HL-60 (cell line): ENCODE measurements at regions not wholly inside any gene's neighbourhood (a gene's known extent, or its start where the extent isn't known, plus 50 kb on each side); places are given as distances from the start of the nearest gene placed in this dataset.

Experiments used
- POLR2AphosphoS5 ChIP-seq: IDR thresholded peaks from 2 replicates; pipeline ENCODE4 v1.6.1; 2012; ENCODE audit warnings: low read depth
- TF ChIP-seq, protein P1 (sequence below): IDR thresholded peaks from one replicate; pipeline ENCODE4 v1.5.1; 2011; ENCODE audit warnings: low read length, control low read depth, inconsistent platforms; ENCODE audit not compliant: insufficient read depth

GRCh38 chrX:98231003-98231402 lies 1347.3 kb downstream of the RPA4 start:
- no peak for TF ChIP-seq POLR2AphosphoS5
- TF ChIP-seq, protein P1, sequence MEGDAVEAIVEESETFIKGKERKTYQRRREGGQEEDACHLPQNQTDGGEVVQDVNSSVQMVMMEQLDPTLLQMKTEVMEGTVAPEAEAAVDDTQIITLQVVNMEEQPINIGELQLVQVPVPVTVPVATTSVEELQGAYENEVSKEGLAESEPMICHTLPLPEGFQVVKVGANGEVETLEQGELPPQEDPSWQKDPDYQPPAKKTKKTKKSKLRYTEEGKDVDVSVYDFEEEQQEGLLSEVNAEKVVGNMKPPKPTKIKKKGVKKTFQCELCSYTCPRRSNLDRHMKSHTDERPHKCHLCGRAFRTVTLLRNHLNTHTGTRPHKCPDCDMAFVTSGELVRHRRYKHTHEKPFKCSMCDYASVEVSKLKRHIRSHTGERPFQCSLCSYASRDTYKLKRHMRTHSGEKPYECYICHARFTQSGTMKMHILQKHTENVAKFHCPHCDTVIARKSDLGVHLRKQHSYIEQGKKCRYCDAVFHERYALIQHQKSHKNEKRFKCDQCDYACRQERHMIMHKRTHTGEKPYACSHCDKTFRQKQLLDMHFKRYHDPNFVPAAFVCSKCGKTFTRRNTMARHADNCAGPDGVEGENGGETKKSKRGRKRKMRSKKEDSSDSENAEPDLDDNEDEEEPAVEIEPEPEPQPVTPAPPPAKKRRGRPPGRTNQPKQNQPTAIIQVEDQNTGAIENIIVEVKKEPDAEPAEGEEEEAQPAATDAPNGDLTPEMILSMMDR, result no peak
